Hematopoietic multipotent progenitor cell (in vitro differentiated cells): ENCODE measurements at regions not wholly inside any gene's neighbourhood (a gene's known extent, or its start where the extent isn't known, plus 50 kb on each side); places are given as distances from the start of the nearest gene placed in this dataset.
"Not testable (repeated sequence)": the region's sequence is repeated elsewhere in the genome, so short reads cannot be mapped to it uniquely, and the experiment has no call there.

ENCODE experiments used
- DNase-seq, 3 donors: peaks; one replicate each; pipeline ENCODE4 v3.0.0-alpha.2; 2011 to 2015; ENCODE audit warnings: low read depth in 2 of 3, low spot score in 2 of 3

- no peak for DNase-seq
These were observed 416.2 kb downstream of the IGSF11 start for GRCh38 chr3:118618247-118619040.

DNA sequence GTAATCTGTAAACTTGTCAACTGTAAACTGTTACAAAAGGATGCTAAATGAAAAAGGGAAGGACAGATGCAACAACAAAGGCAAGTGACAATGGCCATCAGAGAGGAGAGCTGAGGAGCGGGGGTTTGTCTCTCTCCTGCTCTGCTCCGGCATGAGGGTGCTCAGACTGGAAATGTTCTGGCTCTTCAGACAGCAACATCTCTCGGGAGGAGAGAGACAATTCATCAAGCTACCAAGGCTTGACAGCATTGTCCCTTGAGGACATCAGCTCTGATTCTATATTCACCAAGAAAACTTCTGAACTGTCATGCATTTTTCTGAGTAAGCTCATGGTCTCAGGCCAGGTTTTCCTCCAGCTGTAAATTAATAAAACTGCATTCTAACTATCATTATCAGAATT lies 408.2 kb downstream of the IGSF11 start:
- no peak for DNase-seq

GRCh38 chr3:118628704-118629341 lies 405.8 kb downstream of the IGSF11 start:
- DNase-seq: peak in 2 of 3 donors; percentile 12 to 43

DNA sequence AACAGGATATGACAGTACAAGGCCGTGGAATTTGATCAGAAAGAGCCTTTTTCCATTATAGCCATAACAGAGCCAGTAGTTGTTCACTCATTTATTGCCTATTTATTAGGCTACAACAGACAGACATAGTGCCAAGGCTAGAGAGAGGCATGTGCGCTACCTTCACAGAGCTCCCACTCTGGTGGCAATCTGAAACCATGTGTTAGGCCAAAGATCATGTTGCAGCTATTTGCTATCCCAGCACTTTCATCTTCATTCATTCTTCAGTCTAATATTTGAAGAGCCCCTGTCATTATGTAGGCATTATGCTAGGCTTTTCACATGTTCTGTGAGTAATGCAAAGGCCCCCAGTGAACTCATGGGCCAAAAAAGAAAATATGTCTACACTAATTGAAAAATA lies 404.8 kb downstream of the IGSF11 start:
- DNase-seq: no peak

- DNase-seq: no peak
These were observed 398.9 kb downstream of the IGSF11 start for GRCh38 chr3:118635711-118636110.

- no peak for DNase-seq
These were observed 397.8 kb downstream of the IGSF11 start for GRCh38 chr3:118636841-118637240.

GRCh38 chr3:118637846-118638245 lies 396.8 kb downstream of the IGSF11 start:
- no peak for DNase-seq

- DNase-seq: no peak
These were observed 393.0 kb downstream of the IGSF11 start for GRCh38 chr3:118641608-118642007.

DNA sequence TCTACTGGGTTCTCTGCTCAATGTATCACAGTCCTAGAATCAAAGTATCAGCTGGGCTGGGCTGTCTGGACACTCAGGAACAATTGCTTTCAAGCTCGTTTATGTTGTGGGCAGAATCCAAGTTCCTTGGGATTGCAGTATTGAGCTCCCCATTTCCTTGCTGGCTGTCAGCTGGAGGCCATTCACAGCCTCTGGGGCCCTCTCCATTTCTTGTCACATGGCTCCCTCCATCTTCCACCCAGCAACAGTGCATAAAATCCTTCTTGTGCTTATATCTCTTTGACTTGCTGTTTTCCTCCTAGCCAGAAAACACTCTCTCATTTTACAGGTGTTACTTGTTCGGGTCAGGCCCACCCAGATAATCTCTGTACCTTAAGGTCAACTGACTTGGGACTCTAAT lies 363.5 kb downstream of the IGSF11 start:
- no peak for DNase-seq

- no peak for DNase-seq
These were observed 359.3 kb downstream of the IGSF11 start for GRCh38 chr3:118675305-118675704.

DNA sequence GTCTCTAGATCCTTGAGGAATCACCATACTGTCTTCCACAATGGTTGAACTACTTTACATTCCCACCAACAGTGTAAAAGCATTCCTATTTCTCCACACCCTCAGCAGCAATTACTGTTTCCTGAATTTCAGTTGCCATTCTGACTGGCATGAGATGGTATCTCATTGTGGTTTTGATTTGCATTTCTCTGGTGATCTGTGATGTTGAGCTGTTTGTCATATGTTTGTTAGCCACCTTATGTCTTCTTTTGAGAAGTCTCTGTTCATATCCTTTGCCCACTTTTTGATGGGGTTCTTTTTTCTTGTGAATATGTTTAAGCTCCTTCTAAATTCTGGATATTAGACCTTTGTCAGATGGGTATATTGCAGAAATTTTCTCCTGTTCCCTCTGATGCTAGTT lies 356.0 kb downstream of the IGSF11 start:
- not testable (repeated sequence) for DNase-seq

DNA sequence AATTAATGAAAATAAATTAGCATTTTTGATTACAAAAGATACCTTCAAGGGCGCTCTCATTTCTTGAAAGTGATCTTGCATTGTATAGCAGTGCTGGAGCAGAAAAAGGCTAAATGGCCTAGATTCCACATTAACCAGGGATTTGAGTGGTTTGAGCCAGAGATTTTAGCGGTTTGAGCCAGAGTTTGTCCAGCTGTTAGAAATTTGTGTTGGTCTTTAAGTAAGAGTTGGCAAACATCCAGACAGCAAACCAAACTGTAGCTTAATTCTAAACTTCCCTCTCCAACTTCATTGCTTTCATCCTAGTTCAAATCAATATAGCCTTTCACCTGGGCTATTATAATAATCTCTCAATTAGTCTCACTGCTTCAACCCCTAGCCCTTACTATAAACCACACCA lies 351.7 kb downstream of the IGSF11 start:
- DNase-seq: no peak

DNA sequence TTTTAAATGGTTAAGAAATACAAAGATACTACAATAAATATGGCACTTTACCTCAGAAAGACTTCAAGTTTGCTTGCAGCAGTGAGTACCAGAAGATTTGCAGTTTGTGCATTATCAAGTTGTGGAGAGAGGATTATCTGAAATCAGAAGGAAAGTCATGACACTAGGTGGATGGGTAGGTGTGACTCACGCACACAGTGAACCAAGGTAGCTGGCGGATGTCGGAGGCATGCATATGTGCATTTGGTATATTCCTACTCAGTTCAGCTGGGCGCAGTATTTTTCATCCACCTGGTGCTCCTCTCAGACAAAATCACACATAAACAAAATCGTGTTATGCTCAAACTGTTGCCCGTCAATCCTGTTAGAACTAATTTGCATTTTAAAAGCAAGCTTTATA lies 351.0 kb downstream of the IGSF11 start:
- no peak for DNase-seq

DNA sequence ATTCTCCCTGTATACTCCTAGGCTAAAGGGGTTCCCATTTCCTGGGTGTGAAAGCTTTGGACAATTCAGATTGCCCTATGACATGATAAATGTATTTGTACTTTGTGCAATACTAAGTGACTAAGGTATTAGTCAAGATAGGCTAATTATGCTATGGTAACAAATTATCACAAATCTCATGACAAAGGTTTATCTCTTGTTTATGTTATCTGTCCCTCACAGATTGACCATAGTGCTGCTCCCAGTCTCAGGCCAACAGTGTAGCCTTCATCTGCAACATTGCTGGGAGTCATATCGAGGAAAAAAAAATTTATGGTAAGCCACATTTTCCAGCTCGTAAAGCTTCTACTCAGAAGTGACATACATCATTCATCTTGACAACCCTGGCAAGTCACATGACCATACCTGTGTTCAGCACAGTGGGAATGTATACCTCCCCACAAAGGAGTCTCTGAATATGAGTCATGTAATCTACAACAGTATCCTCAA lies 346.2 kb downstream of the IGSF11 start:
- no peak for DNase-seq

DNA sequence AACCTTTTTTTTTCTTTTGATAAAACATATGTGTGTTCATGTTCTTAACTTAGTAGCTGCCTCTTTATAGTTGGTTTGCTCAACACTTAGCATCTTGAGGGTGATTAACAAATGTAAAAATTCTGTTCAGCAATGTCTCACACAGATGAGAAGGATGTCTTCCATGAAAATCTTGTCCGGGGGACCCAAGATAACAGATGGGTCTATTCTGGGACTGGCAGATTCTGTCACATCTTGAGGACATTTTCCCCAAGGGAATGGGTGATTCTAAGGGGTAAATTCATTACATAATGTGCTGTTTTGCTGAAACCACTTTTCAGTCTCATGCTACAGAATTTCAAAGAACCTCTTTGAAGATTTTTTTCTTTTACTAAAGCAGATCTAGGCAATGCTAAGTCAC lies 342.2 kb downstream of the IGSF11 start:
- no peak for DNase-seq

GRCh38 chr3:118705487-118706219 lies 329.0 kb downstream of the IGSF11 start:
- DNase-seq: no peak

DNA sequence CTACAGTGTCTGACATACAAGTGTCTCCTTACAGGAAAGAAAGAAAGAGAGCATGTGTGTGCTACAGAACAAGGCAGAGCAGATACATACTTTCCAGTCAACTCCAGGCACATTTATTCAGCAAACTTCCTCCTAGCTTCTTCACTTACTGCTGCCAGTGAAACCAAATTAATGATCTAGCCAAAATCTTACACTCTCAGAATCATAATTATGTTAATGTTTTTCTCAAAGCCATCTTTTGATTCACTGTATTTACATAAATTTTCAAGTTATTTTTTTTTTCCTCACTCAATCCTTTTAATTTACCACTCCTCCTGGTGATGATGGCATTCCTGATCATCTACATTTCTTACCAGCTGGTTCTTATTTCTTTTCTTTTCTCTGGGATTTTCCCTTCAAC lies 326.7 kb downstream of the IGSF11 start:
- DNase-seq: no peak

GRCh38 chr3:118710532-118710931 lies 324.1 kb downstream of the IGSF11 start:
- DNase-seq: no peak

GRCh38 chr3:118713502-118714207 lies 321.0 kb downstream of the IGSF11 start:
- DNase-seq: no peak

- no peak for DNase-seq
These were observed 319.8 kb downstream of the IGSF11 start for GRCh38 chr3:118714800-118715199.

- DNase-seq: no peak
These were observed 305.1 kb downstream of the IGSF11 start for GRCh38 chr3:118729546-118729945.
